Thyroid gland (tissue), 4 donors: ENCODE measurements at regions not wholly inside any gene's neighbourhood (a gene's known extent, or its start where the extent isn't known, plus 50 kb on each side); places are given as distances from the start of the nearest gene placed in this dataset.
"Not testable (repeated sequence)": the region's sequence is repeated elsewhere in the genome, so short reads cannot be mapped to it uniquely, and the experiment has no call there.

ENCODE experiments used
- DNase-seq, 2 donors: peaks; one replicate each; pipeline ENCODE4 v3.0.0-alpha.2; 2019
- H3K27ac ChIP-seq, 3 donors: fragments of 200-600 bp; sonication (generic); 1 replicate in 2 of 3; 2 replicates in 1 of 3; pipeline ENCODE4 v1.5.1; 2016 to 2019; ENCODE audit warnings: mild to moderate bottlenecking in 1 of 3, moderate library complexity in 1 of 3
- H3K27me3 ChIP-seq: fragments of 200-600 bp; sonication (generic); one replicate; pipeline ENCODE4 v1.5.1; 2019
- H3K36me3 ChIP-seq, 2 donors: fragments of 200-600 bp; sonication (generic); one replicate each; pipeline ENCODE4 v1.5.1; 2016 to 2019
- H3K4me1 ChIP-seq, 2 donors: fragments of 200-600 bp; sonication (generic); one replicate each; pipeline ENCODE4 v1.5.1; 2017 to 2019
- H3K4me3 ChIP-seq, 3 donors: fragments of 200-600 bp; sonication (generic); replicated peaks in 1 of 3; 1 replicate in 2 of 3; 2 replicates in 1 of 3; pipeline ENCODE4 v1.5.1; 2016; ENCODE audit warnings: mild to moderate bottlenecking in 1 of 3
- H3K9me3 ChIP-seq: fragments of 200-600 bp; sonication (generic); one replicate; pipeline ENCODE4 v1.5.1; 2017
- POLR2A ChIP-seq, 2 donors: fragments of 450-650 bp; IDR thresholded peaks; one replicate each; pipeline ENCODE4 v1.6.1; 2017; ENCODE audit warnings: antibody characterized with exemption in 2 of 2, mild to moderate bottlenecking in 2 of 2, moderate library complexity in 1 of 2
- WGBS, 2 donors: methylation state at CpG; one replicate each; pipeline ENCODE4 v1.1.5; 2017; 5-methylcytosine and 5-hydroxymethylcytosine counted together
- intact Hi-C: fragments of 100-400 bp; cut with DNase I; formaldehyde crosslinking; loops from one replicate; pipeline ENCODE4 v1.15.1; 2023
- TF ChIP-seq, protein P1 (sequence below), 6 experiments: fragments of 200-600 bp in 3 of 6; fragments of 450-650 bp in 3 of 6; sonication (generic) in 3 of 6; IDR thresholded peaks; one replicate each; pipeline ENCODE4 v1.5.1; 2016 to 2019; ENCODE audit warnings: antibody characterized with exemption in 6 of 6, mild to moderate bottlenecking in 2 of 6, inconsistent platforms in 1 of 6, moderate library complexity in 1 of 6

DNA sequence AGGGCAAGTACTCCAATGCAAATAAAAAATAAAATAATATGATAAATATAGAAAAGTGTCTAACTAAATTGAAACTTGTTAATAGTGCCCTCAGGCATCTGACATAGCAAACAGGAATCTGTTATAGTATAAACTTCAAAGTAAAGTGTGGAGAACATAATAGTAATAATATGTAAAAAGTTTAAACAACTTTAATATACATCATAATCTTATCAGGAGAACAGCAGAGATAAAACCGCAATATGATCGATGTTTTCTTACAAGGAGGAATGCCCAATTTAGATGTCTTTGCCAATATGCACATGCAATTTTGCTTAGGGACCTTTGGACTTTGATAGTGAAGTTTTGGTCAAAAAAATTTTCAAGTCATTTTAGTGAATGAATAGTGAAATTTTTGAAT is 514.8 kb upstream of the IMPG1 start:
- H3K4me1 ChIP-seq: no peaks in the 10 kb centered on the region
- no peak overlapping the region for H3K4me3 ChIP-seq
- no peaks in the 10 kb centered on the region for H3K9me3 ChIP-seq
- no peak for TF ChIP-seq POLR2A (IDR thresholded peaks at IDR 0.05)
- no peak for DNase-seq
- no peak overlapping the region for H3K27ac ChIP-seq
- 46 to 67% methylated on average over 2 of the region's 2 CpGs for WGBS, 2 donors
- H3K36me3 ChIP-seq: no peaks in the 10 kb centered on the region
- H3K27me3 ChIP-seq: no peaks in the 10 kb centered on the region
- intact Hi-C loops: no loop called here

DNA sequence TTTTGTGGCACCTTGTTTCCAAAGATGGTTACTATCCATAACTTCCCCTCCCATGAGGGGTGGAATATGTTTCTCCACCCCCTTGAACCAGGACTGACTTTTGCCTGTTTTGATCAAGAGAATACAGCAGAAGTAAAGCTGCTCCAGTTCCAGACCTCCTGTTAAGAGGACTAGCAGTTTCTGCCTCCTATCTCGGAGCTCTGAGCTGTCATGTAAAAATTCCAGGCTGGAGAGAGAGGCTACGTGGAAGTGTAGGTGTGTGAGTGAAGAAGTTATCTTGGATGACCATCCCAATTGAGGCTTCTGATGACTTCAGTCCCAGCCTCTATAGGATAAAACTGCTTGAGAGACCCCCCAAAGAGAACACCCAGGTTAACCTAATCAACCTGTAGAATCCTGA is 511.7 kb upstream of the IMPG1 start:
- Histone ChIP-seq H3K9me3 (no peaks in the 10 kb centered on the region), H3K4me1 (no peaks in the 10 kb centered on the region), H3K36me3 (no peaks in the 10 kb centered on the region), H3K27ac (no peak overlapping the region), H3K27me3 (no peaks in the 10 kb centered on the region), H3K4me3 (no peak overlapping the region)
- intact Hi-C loops: no loop called here
- no peak for TF ChIP-seq POLR2A (IDR thresholded peaks at IDR 0.05)
- TF ChIP-seq, protein P1, sequence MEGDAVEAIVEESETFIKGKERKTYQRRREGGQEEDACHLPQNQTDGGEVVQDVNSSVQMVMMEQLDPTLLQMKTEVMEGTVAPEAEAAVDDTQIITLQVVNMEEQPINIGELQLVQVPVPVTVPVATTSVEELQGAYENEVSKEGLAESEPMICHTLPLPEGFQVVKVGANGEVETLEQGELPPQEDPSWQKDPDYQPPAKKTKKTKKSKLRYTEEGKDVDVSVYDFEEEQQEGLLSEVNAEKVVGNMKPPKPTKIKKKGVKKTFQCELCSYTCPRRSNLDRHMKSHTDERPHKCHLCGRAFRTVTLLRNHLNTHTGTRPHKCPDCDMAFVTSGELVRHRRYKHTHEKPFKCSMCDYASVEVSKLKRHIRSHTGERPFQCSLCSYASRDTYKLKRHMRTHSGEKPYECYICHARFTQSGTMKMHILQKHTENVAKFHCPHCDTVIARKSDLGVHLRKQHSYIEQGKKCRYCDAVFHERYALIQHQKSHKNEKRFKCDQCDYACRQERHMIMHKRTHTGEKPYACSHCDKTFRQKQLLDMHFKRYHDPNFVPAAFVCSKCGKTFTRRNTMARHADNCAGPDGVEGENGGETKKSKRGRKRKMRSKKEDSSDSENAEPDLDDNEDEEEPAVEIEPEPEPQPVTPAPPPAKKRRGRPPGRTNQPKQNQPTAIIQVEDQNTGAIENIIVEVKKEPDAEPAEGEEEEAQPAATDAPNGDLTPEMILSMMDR (IDR thresholded peaks at IDR 0.05): no peak
- no peak for DNase-seq
- 71 to 76% methylated on average over 2 of the region's 2 CpGs for WGBS, 2 donors

DNA sequence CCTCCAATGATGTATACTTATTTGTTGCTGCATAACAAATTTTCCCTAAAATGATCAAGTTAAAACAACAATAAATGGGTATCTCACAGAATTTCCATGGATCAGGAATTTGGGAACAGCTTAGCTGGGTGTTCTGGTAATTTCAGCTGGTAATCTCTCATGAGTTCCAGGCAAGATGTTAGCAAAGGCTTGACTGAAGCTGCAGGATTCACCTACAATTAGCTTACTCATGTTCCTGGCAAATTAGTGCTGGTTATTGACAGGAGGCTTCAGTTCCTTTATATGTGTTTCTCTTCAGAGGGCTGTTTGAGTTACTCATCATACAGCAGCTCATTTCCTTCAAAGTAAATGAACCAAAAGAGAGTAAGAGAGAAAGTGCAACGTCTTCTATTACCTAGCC is 506.3 kb upstream of the IMPG1 start:
- Histone ChIP-seq H3K4me3 (no peak overlapping the region), H3K9me3 (no peaks in the 10 kb centered on the region), H3K4me1 (no peaks in the 10 kb centered on the region), H3K36me3 (no peaks in the 10 kb centered on the region), H3K27me3 (no peaks in the 10 kb centered on the region), H3K27ac (no peak overlapping the region)
- DNase-seq: no peak
- intact Hi-C loops: no loop called here
- TF ChIP-seq, protein P1 (IDR thresholded peaks at IDR 0.05): no peak
- TF ChIP-seq POLR2A (IDR thresholded peaks at IDR 0.05): no peak
- 50 to 51% methylated on average over 1 of the region's 1 CpG for WGBS, 2 donors

DNA sequence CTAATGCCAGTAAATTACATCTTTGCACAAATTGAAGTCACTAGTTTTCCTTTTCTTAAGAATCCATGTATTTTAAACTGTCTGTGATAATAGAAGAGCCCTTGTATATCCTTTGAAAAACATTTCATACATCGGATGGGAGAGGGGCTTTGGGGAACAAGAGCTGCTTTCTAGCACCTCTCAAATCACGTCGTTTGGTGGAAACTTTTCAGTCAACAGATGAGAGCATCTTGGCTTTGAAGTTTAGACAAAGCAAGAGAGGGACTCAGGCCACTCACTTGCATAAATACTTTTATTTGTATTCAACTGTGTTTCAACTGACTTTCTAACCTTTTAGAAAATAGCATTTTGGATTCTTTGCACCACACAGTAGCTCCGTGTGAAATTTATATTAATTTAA is 502.3 kb upstream of the IMPG1 start:
- TF ChIP-seq, protein P1 (IDR thresholded peaks at IDR 0.05): no peak
- TF ChIP-seq POLR2A (IDR thresholded peaks at IDR 0.05): no peak
- intact Hi-C loops: no loop called here
- Histone ChIP-seq H3K27me3 (no peaks in the 10 kb centered on the region), H3K27ac (no peak overlapping the region), H3K36me3 (no peaks in the 10 kb centered on the region), H3K4me1 (no peaks in the 10 kb centered on the region), H3K9me3 (no peaks in the 10 kb centered on the region), H3K4me3 (no peak overlapping the region)
- WGBS, 2 donors: 19 to 20% methylated on average over 4 of the region's 4 CpGs
- no peak for DNase-seq

DNA sequence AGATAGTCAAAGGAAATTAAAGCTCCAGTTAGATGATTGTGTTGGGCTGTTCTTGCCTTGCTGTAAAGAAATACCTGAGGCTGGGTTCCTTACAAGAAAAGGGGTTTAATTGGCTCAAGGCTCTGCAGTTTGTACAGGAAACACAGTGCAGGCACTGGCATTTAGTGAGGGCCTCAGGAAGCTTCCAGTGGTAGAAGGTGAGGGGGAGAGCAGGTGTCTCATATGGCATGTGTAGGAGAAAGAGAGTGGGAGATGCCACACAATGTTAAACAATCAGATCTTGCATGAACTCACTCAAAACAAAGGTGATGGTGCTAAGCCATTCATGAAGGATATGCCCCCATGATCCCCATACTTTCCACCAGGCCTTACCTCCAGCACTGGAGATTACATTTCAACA is 493.5 kb upstream of the IMPG1 start:
- no peaks in the 10 kb centered on the region for H3K36me3 ChIP-seq
- no peaks in the 10 kb centered on the region for H3K4me1 ChIP-seq
- no peaks in the 10 kb centered on the region for H3K9me3 ChIP-seq
- TF ChIP-seq, protein P1 (IDR thresholded peaks at IDR 0.05): no peak
- TF ChIP-seq POLR2A (IDR thresholded peaks at IDR 0.05): no peak
- no peak overlapping the region for H3K4me3 ChIP-seq
- DNase-seq: no peak
- H3K27ac ChIP-seq: no peak overlapping the region
- intact Hi-C loops: no loop called here
- H3K27me3 ChIP-seq: no peaks in the 10 kb centered on the region

DNA sequence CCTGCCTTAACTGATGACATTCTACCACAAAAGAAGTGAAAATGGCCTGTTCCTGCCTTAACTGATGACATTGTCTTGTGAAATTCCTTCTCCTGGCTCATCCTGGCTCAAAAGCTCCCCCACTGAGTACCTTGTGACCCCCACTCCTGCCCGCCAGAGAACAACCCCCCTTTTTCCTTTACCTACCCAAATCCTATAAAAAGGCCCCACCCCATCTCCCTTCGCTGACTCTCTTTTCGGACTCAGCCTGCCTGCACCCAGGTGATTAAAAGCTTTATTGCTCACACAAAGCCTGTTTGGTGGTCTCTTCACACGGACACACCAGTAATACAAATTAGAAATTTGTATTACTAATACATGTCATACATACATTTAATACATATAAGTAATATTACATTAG is 489.9 kb upstream of the IMPG1 start:
- DNase-seq, H3K36me3 ChIP-seq, H3K9me3 ChIP-seq, H3K27ac ChIP-seq, H3K4me1 ChIP-seq, H3K4me3 ChIP-seq, intact Hi-C loops, H3K27me3 ChIP-seq: not testable (repeated sequence)
- 67 to 73% methylated on average over 3 to 4 of the region's 4 CpGs for WGBS, 2 donors

DNA sequence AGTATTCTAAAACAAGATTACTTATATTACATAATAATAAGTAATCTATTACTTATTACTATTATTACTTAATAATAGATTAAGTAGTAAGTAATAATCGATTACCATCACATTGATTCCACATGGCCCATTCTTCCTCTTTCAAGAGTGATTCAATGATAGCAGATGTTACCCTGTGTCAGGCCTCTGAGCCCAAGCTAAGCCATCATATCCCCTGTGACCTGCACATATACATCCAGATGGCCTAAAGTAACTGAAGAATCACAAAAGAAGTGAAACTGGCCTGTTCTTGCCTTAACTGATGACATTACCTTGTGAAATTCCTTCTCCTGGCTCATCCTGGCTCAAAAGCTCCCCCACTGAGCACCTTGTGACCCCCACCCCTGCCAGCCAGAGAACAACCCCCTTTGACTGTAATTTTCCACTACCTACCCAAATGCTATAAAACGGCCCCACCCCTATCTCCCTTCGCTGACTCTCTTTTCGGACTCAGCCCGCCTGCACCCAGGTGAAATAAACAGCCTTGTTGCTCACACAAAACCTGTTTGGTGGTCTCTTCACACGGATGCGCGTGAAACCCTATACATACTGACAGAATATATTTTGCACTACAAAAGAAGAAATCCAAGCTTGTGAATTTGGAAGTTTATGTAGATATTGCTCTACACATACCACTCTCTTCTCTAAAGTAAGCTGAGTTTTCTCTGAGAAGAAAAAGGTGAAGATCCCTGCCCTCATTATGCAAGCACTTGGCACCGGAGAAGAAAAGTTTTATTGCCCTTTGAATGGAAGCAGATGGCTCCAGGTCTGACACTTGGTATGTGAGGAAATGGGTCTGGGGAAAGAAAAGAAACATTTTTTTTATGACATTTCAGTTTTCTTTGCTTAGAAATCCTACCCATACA is 488.6 kb upstream of the IMPG1 start:
- H3K27ac ChIP-seq, DNase-seq, intact Hi-C loops, H3K27me3 ChIP-seq, H3K4me3 ChIP-seq, H3K4me1 ChIP-seq, H3K9me3 ChIP-seq, H3K36me3 ChIP-seq: not testable (repeated sequence)
- WGBS, 2 donors: 62 to 81% methylated on average over 9 of the region's 9 CpGs
